GM23338 (cell line): ENCODE measurements at regions not wholly inside any gene's neighbourhood (a gene's known extent, or its start where the extent isn't known, plus 50 kb on each side); places are given as distances from the start of the nearest gene placed in this dataset.
A peak's percentile ranks its signal among the peaks of the same experiment; 100 is the strongest.

ENCODE experiments used
- ATAC-seq: fragments of 200-7000 bp; cut with Tn5 transposase; 3 replicates; pipeline ENCODE4 v1.9.1; 2020
- DNase-seq: peaks from one replicate; pipeline ENCODE4 v3.0.0-alpha.2; 2015; ENCODE audit warnings: low spot score
- H2AFZ ChIP-seq: fragments of 200-600 bp; sonication (generic); 2 replicates; pipeline ENCODE4 v1.8.0; 2016; ENCODE audit warnings: antibody characterized with exemption, mild to moderate bottlenecking, moderate library complexity
- H3F3A ChIP-seq: fragments of 200-600 bp; sonication (generic); replicated peaks from 2 replicates; pipeline ENCODE4 v1.8.0; 2017; ENCODE audit warnings: antibody characterized with exemption, mixed run types, low read depth
- H3K27ac ChIP-seq: fragments of 200-600 bp; sonication (generic); 2 replicates; pipeline ENCODE4 v1.6.1; 2016; ENCODE audit warnings: low read depth
- H3K27me3 ChIP-seq: fragments of 200-600 bp; sonication (generic); 2 replicates; pipeline ENCODE4 v1.8.0; 2016; ENCODE audit warnings: mild to moderate bottlenecking, mixed run types, moderate library complexity; ENCODE audit not compliant: insufficient read depth
- H3K36me3 ChIP-seq: fragments of 200-600 bp; sonication (generic); 2 replicates; pipeline ENCODE4 v1.8.0; 2016; ENCODE audit warnings: mild to moderate bottlenecking; ENCODE audit not compliant: insufficient read depth
- H3K4me1 ChIP-seq: fragments of 200-600 bp; sonication (generic); 2 replicates; pipeline ENCODE4 v1.8.0; 2016; ENCODE audit warnings: mild to moderate bottlenecking, moderate library complexity; ENCODE audit not compliant: insufficient read depth
- H3K4me2 ChIP-seq: fragments of 200-600 bp; sonication (generic); 2 replicates; pipeline ENCODE4 v1.7.1; 2017; ENCODE audit warnings: mixed run types
- H3K4me3 ChIP-seq: fragments of 200-600 bp; sonication (generic); 2 replicates; pipeline ENCODE4 v1.6.1; 2016; ENCODE audit warnings: mixed run types
- H3K79me2 ChIP-seq: fragments of 200-600 bp; sonication (generic); replicated peaks from 2 replicates; pipeline ENCODE4 v1.8.0; 2017; ENCODE audit warnings: mild to moderate bottlenecking; ENCODE audit not compliant: insufficient read depth
- H3K9me2 ChIP-seq: fragments of 200-600 bp; sonication (generic); 2 replicates; pipeline ENCODE4 v1.8.0; 2017; ENCODE audit not compliant: insufficient read depth
- H4K20me1 ChIP-seq: fragments of 200-600 bp; sonication (generic); replicated peaks from 2 replicates; pipeline ENCODE4 v1.8.0; 2017; ENCODE audit warnings: mild to moderate bottlenecking; ENCODE audit not compliant: insufficient read depth
- H3K27ac Mint-ChIP-seq: 2 replicates; pipeline ENCODE4 v1.8.0; 2020; ENCODE audit warnings: inconsistent platforms, mild to moderate bottlenecking, moderate library complexity, mixed read lengths
- H3K27me3 Mint-ChIP-seq: 3 replicates; pipeline ENCODE4 v1.8.0; 2022; ENCODE audit warnings: low read depth, mild to moderate bottlenecking, moderate library complexity, mixed read lengths, inconsistent platforms; ENCODE audit not compliant: insufficient read depth, poor library complexity
- H3K36me3 Mint-ChIP-seq: 3 replicates; pipeline ENCODE4 v1.8.0; 2021; ENCODE audit warnings: low read depth, mild to moderate bottlenecking, inconsistent platforms, moderate library complexity, mixed read lengths
- H3K4me1 Mint-ChIP-seq: 3 replicates; pipeline ENCODE4 v1.8.0; 2020; ENCODE audit warnings: mild to moderate bottlenecking, inconsistent platforms, mixed read lengths
- H3K4me3 Mint-ChIP-seq: 3 replicates; pipeline ENCODE4 v1.8.0; 2021; ENCODE audit warnings: moderate library complexity, mild to moderate bottlenecking, inconsistent platforms, mixed read lengths
- H3K9me3 Mint-ChIP-seq: 3 replicates; pipeline ENCODE4 v1.8.0; 2020; ENCODE audit warnings: moderate library complexity, mild to moderate bottlenecking, inconsistent platforms, mixed read lengths
- CREB1 ChIP-seq: fragments of 250-450 bp; sonication (Bioruptor Pico); IDR thresholded peaks from 2 replicates; pipeline ENCODE4 v1.5.0; 2020; ENCODE audit warnings: low read depth, mild to moderate bottlenecking, moderate library complexity
- EZH2 ChIP-seq: fragments of 200-600 bp; sonication (generic); IDR thresholded peaks from one replicate; pipeline ENCODE4 v1.8.0; 2017; ENCODE audit warnings: antibody characterized with exemption, mild to moderate bottlenecking, low read depth; ENCODE audit not compliant: unreplicated experiment
- EZH2phosphoT487 ChIP-seq: fragments of 200-600 bp; sonication (generic); IDR thresholded peaks from one replicate; pipeline ENCODE4 v1.8.1; 2018; ENCODE audit warnings: antibody characterized with exemption; ENCODE audit not compliant: unreplicated experiment
- JUNB ChIP-seq: IDR thresholded peaks from one replicate; pipeline ENCODE4 v1.6.1; 2016; ENCODE audit warnings: antibody characterized with exemption; ENCODE audit not compliant: unreplicated experiment
- NANOG ChIP-seq: IDR thresholded peaks from 2 replicates; pipeline ENCODE4 v1.6.1; 2016; ENCODE audit warnings: antibody characterized with exemption, borderline replicate concordance
- POLR2AphosphoS5 ChIP-seq: IDR thresholded peaks from 2 replicates; pipeline ENCODE4 v1.6.1; 2016; ENCODE audit warnings: antibody characterized with exemption, low read depth
- STAT1 ChIP-seq: IDR thresholded peaks from one replicate; pipeline ENCODE4 v1.6.1; 2016; ENCODE audit warnings: antibody characterized with exemption; ENCODE audit not compliant: unreplicated experiment
- ZNF114 ChIP-seq: fragments of 250-450 bp; sonication (Bioruptor Pico); IDR thresholded peaks from 2 replicates; pipeline ENCODE4 v1.5.0; 2020; ENCODE audit warnings: mild to moderate bottlenecking, moderate library complexity
- ZNF331 ChIP-seq: fragments of 250-450 bp; sonication (Bioruptor Pico); IDR thresholded peaks from 2 replicates; pipeline ENCODE4 v1.5.0; 2020; ENCODE audit warnings: low read depth, mild to moderate bottlenecking, moderate library complexity
- TF ChIP-seq, protein P1 (sequence below), 2 experiments: fragments of 200-600 bp in 1 of 2; sonication (generic) in 1 of 2; conservative IDR thresholded peaks; 2 replicates each; pipeline versions ENCODE4 v1.5.1 to v1.6.1; 2016 to 2017; ENCODE audit warnings: antibody characterized with exemption in 2 of 2, low read depth in 2 of 2, mild to moderate bottlenecking in 2 of 2, moderate library complexity in 1 of 2
- TF ChIP-seq, protein P2 (sequence below): fragments of 250-450 bp; sonication (Bioruptor Pico); IDR thresholded peaks from 2 replicates; pipeline ENCODE4 v1.5.0; 2020; ENCODE audit warnings: mild to moderate bottlenecking, moderate library complexity
- TF ChIP-seq, protein P3 (sequence below): IDR thresholded peaks from 2 replicates; pipeline ENCODE4 v1.6.1; 2016; ENCODE audit warnings: antibody characterized with exemption
- TF ChIP-seq, protein P4 (sequence below): IDR thresholded peaks from one replicate; pipeline ENCODE4 v1.6.1; 2018; ENCODE audit warnings: antibody characterized with exemption; ENCODE audit not compliant: unreplicated experiment

DNA sequence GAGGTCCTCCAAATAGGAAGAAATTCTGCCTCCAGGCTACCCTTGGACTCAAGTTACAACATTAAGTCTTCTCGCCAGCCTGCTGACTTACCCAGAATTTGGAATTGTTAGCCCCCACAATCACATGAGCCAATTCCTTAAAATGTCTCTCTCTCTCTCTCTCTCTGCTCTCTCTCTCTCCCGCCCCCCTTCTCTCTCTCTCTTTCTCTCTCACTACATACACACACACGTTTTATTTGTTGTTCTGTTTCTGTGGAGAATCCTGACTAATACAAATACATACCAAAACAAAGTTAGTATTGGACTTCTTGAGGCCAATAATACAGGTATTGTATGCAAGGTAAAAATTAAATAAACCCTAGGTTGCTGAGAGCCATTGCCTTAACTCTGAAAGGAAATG is 72.1 kb downstream of the TNFSF18 start:
- Mint-ChIP-seq H3K36me3 (no peaks in the 10 kb centered on the region; the same call in 2 of the 3 replicates), H3K27me3 (peaks cover 3% of the 10 kb centered on the region), H3K4me3 (no peak overlapping the region), H3K27ac (no peak overlapping the region), H3K4me1 (peaks cover 3% of the 10 kb centered on the region; the same call in 1 of the 3 replicates), H3K9me3 (peaks cover 2% of the 10 kb centered on the region; the same call in 2 of the 3 replicates)
- H3K79me2 ChIP-seq, result no peaks in the 10 kb centered on the region
- no peak overlapping the region for H3K4me3 ChIP-seq
- H3K4me2 ChIP-seq, result no peak overlapping the region
- peak overlapping the region; percentile 74; the same call in 1 of the 2 replicates for H2AFZ ChIP-seq
- TF ChIP-seq, protein P1, sequence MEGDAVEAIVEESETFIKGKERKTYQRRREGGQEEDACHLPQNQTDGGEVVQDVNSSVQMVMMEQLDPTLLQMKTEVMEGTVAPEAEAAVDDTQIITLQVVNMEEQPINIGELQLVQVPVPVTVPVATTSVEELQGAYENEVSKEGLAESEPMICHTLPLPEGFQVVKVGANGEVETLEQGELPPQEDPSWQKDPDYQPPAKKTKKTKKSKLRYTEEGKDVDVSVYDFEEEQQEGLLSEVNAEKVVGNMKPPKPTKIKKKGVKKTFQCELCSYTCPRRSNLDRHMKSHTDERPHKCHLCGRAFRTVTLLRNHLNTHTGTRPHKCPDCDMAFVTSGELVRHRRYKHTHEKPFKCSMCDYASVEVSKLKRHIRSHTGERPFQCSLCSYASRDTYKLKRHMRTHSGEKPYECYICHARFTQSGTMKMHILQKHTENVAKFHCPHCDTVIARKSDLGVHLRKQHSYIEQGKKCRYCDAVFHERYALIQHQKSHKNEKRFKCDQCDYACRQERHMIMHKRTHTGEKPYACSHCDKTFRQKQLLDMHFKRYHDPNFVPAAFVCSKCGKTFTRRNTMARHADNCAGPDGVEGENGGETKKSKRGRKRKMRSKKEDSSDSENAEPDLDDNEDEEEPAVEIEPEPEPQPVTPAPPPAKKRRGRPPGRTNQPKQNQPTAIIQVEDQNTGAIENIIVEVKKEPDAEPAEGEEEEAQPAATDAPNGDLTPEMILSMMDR (conservative IDR thresholded peaks at IDR 0.05; ENCODE audit: low read depth in 2 of 2), result no peak
- TF ChIP-seq CREB1 (CRISPR knock-in tag), result no peak
- TF ChIP-seq POLR2AphosphoS5, result no peak
- no peak for TF ChIP-seq ZNF114 (CRISPR knock-in tag)
- no peak for TF ChIP-seq NANOG
- TF ChIP-seq STAT1, result no peak
- TF ChIP-seq, protein P2, sequence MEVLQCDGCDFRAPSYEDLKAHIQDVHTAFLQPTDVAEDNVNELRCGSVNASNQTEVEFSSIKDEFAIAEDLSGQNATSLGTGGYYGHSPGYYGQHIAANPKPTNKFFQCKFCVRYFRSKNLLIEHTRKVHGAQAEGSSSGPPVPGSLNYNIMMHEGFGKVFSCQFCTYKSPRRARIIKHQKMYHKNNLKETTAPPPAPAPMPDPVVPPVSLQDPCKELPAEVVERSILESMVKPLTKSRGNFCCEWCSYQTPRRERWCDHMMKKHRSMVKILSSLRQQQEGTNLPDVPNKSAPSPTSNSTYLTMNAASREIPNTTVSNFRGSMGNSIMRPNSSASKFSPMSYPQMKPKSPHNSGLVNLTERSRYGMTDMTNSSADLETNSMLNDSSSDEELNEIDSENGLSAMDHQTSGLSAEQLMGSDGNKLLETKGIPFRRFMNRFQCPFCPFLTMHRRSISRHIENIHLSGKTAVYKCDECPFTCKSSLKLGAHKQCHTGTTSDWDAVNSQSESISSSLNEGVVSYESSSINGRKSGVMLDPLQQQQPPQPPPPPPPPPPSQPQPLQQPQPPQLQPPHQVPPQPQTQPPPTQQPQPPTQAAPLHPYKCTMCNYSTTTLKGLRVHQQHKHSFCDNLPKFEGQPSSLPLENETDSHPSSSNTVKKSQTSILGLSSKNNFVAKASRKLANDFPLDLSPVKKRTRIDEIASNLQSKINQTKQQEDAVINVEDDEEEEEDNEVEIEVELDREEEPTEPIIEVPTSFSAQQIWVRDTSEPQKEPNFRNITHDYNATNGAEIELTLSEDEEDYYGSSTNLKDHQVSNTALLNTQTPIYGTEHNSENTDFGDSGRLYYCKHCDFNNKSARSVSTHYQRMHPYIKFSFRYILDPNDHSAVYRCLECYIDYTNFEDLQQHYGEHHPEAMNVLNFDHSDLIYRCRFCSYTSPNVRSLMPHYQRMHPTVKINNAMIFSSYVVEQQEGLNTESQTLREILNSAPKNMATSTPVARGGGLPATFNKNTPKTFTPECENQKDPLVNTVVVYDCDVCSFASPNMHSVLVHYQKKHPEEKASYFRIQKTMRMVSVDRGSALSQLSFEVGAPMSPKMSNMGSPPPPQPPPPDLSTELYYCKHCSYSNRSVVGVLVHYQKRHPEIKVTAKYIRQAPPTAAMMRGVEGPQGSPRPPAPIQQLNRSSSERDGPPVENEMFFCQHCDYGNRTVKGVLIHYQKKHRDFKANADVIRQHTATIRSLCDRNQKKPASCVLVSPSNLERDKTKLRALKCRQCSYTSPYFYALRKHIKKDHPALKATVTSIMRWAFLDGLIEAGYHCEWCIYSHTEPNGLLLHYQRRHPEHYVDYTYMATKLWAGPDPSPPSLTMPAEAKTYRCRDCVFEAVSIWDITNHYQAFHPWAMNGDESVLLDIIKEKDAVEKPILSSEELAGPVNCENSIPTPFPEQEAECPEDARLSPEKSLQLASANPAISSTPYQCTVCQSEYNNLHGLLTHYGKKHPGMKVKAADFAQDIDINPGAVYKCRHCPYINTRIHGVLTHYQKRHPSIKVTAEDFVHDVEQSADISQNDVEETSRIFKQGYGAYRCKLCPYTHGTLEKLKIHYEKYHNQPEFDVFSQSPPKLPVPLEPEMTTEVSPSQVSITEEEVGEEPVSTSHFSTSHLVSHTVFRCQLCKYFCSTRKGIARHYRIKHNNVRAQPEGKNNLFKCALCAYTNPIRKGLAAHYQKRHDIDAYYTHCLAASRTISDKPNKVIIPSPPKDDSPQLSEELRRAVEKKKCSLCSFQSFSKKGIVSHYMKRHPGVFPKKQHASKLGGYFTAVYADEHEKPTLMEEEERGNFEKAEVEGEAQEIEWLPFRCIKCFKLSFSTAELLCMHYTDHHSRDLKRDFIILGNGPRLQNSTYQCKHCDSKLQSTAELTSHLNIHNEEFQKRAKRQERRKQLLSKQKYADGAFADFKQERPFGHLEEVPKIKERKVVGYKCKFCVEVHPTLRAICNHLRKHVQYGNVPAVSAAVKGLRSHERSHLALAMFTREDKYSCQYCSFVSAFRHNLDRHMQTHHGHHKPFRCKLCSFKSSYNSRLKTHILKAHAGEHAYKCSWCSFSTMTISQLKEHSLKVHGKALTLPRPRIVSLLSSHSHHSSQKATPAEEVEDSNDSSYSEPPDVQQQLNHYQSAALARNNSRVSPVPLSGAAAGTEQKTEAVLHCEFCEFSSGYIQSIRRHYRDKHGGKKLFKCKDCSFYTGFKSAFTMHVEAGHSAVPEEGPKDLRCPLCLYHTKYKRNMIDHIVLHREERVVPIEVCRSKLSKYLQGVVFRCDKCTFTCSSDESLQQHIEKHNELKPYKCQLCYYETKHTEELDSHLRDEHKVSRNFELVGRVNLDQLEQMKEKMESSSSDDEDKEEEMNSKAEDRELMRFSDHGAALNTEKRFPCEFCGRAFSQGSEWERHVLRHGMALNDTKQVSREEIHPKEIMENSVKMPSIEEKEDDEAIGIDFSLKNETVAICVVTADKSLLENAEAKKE (CRISPR knock-in tag), result no peak
- no peak for TF ChIP-seq ZNF331 (CRISPR knock-in tag)
- TF ChIP-seq, protein P3, sequence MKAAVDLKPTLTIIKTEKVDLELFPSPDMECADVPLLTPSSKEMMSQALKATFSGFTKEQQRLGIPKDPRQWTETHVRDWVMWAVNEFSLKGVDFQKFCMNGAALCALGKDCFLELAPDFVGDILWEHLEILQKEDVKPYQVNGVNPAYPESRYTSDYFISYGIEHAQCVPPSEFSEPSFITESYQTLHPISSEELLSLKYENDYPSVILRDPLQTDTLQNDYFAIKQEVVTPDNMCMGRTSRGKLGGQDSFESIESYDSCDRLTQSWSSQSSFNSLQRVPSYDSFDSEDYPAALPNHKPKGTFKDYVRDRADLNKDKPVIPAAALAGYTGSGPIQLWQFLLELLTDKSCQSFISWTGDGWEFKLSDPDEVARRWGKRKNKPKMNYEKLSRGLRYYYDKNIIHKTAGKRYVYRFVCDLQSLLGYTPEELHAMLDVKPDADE, result no peak
- TF ChIP-seq EZH2, result no peak
- TF ChIP-seq, protein P4, sequence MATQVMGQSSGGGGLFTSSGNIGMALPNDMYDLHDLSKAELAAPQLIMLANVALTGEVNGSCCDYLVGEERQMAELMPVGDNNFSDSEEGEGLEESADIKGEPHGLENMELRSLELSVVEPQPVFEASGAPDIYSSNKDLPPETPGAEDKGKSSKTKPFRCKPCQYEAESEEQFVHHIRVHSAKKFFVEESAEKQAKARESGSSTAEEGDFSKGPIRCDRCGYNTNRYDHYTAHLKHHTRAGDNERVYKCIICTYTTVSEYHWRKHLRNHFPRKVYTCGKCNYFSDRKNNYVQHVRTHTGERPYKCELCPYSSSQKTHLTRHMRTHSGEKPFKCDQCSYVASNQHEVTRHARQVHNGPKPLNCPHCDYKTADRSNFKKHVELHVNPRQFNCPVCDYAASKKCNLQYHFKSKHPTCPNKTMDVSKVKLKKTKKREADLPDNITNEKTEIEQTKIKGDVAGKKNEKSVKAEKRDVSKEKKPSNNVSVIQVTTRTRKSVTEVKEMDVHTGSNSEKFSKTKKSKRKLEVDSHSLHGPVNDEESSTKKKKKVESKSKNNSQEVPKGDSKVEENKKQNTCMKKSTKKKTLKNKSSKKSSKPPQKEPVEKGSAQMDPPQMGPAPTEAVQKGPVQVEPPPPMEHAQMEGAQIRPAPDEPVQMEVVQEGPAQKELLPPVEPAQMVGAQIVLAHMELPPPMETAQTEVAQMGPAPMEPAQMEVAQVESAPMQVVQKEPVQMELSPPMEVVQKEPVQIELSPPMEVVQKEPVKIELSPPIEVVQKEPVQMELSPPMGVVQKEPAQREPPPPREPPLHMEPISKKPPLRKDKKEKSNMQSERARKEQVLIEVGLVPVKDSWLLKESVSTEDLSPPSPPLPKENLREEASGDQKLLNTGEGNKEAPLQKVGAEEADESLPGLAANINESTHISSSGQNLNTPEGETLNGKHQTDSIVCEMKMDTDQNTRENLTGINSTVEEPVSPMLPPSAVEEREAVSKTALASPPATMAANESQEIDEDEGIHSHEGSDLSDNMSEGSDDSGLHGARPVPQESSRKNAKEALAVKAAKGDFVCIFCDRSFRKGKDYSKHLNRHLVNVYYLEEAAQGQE, result no peak
- TF ChIP-seq EZH2phosphoT487, result no peak
- TF ChIP-seq JUNB, result no peak
- no peaks in the 10 kb centered on the region for H3K9me2 ChIP-seq
- H3F3A ChIP-seq, result no peaks in the 10 kb centered on the region
- no peak for ATAC-seq
- H3K27ac ChIP-seq, result no peak overlapping the region
- no peaks in the 10 kb centered on the region for H3K27me3 ChIP-seq
- H3K36me3 ChIP-seq, result no peaks in the 10 kb centered on the region
- no peak for DNase-seq
- no peaks in the 10 kb centered on the region for H3K4me1 ChIP-seq
- no peaks in the 10 kb centered on the region for H4K20me1 ChIP-seq
